Activated CD8-positive, alpha-beta memory T cell treated with anti-CD3 and anti-CD28 coated beads for 36 hours (primary cell): ENCODE measurements at regions not wholly inside any gene's neighbourhood (a gene's known extent, or its start where the extent isn't known, plus 50 kb on each side); places are given as distances from the start of the nearest gene placed in this dataset.
"Not testable (repeated sequence)": the region's sequence is repeated elsewhere in the genome, so short reads cannot be mapped to it uniquely, and the experiment has no call there.

ENCODE experiments used
- CTCF ChIA-PET: fragments of 350-600 bp; sonication (Branson Sonifier 250); formaldehyde crosslinking; loops from one replicate; lab custom pipeline; 2021; ENCODE audit warnings: antibody characterized with exemption; lab: Charles Lee
- POLR2A ChIA-PET: fragments of 350-600 bp; sonication (Branson Sonifier 250); formaldehyde crosslinking; loops from one replicate; lab custom pipeline; 2021; ENCODE audit warnings: antibody characterized with exemption; lab: Charles Lee

- ChIA-PET POLR2A (no interaction called here), CTCF (no interaction called here)
These were observed 131.0 kb upstream of the DAB2 start for GRCh38 chr5:39555788-39556187.

DNA sequence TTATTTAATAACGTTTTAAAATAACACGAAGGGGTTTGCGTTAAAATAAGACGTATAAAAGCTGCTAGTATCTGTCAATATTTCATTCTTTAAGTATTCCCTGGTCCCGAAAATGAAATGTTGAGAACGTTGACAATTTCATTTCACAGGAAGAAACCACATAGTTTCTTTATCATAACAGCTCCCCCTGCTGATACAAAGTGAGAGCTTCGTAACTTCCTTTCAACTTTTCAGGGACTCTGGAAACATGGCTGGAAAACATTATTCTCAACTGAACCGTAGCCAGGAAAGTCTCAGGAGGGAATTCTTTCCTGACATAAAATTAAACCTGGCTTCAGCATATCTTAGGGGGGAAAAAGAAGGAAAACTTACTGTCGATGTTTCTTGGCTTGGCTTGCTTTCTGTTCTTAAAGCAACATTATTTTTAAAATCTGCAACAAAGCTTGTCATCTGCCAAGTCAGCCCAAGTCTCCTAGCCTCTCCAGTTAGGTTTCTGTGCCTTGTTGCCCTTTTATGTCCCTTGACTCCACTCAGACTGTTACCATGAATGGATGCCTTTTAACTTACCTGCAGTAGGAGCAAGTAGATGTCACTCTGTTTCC lies 122.9 kb upstream of the DAB2 start:
- ChIA-PET POLR2A (no interaction called here), CTCF (interaction anchor here (1.7 to 2.7 kb wide), 2 partner anchors 171 to 174 kb away, joined by 4 to 16 read pairs; no protein-coding TSS in a partner anchor)

DNA sequence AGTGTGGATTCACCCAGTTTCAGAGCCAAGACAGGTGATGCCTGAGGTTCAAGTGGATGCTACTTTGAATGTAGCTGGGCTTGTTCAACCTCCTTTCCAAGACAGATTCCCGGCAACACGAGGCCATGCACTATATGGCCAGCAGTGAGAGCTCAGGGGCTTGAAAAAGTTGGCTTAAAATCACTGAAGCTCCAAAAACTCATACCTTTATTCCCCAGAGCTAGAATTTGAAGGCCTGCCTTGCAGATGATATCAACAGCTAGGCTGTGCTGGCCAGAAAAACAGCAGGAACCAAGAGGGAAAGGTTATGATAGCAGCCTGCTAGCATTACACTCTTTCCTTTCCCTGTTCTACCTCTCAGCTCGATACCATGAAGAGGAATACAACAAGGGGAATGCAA lies 120.2 kb upstream of the DAB2 start:
- POLR2A ChIA-PET, result interaction anchor here (0.7 kb wide), 1 partner anchor 83 kb away, joined by 3 read pairs; no protein-coding TSS in a partner anchor

GRCh38 chr5:39543335-39543734 lies 118.6 kb upstream of the DAB2 start:
- ChIA-PET POLR2A (no interaction called here), CTCF (no interaction called here)

More for the DNA sequence above, 120.2 kb upstream of the DAB2 start:
- CTCF ChIA-PET, result interaction anchor here (0.9 kb wide), 1 partner anchor 169 kb away, joined by 3 read pairs; no protein-coding TSS in a partner anchor

DNA sequence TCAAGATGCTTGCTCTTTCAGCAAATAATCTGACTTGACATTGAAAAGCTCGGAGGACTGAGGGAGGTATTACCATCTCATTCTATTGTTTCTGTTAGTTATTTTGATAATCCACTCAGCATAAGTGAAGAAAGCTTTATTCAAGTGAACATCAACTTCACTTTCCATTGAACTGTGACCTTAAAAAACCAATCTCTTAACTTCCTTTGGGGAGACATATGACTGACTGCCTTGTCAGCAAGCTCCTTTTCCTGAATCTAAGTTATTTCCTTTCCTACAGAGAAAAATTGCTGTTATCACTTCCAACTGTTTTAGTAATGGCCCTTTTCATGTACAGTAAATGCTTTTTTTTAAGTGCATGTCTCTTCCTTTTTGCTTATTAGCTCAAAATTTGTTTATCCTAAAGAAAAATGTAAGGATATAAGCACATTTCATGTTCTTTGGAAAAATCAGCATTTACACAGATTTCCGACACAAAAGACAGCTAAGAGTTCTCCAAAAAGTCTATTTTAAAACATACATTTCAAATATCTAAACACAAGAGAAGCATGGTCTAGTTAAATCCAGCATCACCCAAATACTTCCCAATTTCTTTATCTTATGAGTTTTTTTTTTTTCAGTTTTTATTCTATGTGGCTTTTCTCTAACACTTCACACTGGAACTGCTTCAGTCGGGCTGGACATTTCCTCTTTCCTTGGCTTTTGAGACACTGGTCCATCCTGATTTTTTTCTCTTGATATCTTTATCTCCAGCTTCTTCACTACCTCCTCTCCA lies 117.9 kb upstream of the DAB2 start:
- CTCF ChIA-PET, result no interaction called here
- POLR2A ChIA-PET, result no interaction called here

DNA sequence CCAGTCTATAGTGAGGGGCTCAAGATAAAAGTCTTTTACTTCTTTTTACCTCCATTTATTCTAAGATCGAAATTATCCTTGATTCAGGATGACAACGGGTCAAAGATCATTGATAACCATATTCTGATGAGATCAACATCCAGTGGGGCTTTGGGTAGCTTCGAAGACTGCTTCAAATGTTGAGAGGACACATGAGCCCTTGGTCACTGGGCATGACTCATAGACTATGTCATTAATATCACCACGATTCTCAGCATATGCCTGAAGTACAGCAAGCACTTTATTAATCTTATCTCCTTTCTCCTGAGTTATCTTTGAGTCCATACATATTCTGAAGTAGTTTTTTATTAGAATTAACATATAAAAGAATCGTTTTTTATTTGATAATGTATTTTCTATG lies 117.1 kb upstream of the DAB2 start:
- ChIA-PET CTCF (no interaction called here), POLR2A (no interaction called here)

DNA sequence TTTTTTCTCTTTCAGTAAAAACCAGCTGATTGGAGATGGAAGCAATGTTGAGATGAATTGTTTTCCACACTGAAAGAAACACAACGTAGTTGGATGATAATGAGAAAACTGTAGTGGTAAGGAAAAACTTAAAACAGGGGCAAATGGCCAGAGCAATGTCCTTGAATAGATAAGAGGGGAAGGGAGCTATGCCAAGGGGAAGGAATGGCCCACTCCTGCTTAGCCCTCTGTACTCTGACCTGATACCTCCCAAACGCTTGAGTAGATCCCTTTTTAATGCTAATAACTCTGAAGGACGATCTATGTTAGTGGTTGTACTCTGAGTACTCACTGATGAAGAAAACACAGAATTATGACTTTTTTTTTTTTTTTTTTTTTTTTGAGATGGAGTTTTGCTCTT lies 114.7 kb upstream of the DAB2 start:
- CTCF ChIA-PET, result no interaction called here
- POLR2A ChIA-PET, result interaction anchor here (0.6 kb wide), 1 partner anchor 139 kb away, joined by 7 read pairs; no protein-coding TSS in a partner anchor

DNA sequence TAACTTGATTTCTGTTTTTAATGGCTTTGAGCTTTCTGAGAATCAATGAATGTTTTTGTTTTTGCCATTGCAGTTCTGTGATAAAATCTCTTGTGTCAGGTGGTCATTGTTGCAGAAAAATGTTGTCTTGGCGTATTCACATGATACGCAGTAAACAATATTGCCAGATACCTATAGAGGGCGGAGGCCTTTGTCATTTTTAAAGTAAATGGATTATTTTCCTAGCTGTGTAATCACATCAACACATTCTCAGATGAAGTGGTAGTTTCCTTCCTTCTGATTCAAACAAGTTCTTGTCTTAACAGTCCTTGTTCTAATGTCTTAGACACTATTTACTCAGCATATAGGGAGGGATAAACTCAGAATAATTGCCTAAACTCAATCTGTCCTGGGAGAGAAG lies 109.9 kb upstream of the DAB2 start:
- ChIA-PET CTCF (no interaction called here), POLR2A (no interaction called here)

DNA sequence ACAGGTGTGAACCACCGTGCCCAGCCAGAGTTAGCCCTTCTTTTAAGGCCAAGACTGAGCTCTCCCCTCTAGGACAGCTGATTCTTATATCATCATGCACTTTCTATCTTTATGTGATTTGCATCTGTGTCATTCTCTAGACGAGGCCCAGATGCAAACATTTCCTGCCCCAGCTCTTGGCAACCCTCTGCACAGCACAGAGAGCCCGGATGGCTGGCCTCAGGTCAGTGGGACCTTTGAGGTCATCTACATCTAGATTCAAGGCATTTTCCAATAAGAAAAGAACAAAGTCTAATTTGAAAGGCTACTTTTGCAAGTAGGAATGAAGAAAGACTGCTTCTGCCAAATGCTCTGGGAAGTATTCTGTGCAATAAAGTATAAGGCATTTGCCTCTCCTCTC lies 109.0 kb upstream of the DAB2 start:
- POLR2A ChIA-PET, result no interaction called here
- CTCF ChIA-PET, result no interaction called here

DNA sequence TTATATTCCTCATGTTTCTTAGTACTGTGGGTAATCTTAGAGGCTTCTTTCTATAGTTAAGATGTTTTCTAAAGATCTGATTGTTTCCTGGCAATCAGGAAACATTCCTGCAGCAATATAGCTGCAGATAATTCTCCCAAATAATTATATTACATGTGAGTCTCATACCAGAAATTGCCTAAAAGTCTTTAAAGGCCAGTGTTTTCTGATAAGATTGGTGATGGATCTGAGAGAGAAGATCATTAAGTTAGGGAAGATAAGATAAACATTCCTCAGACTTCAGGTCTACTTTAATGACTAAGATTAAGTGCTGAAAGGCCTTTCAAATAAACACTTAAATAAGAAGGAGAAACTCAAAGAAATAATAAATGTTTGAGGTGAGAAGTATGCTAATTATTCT lies 107.7 kb upstream of the DAB2 start:
- POLR2A ChIA-PET, result no interaction called here
- CTCF ChIA-PET, result no interaction called here

DNA sequence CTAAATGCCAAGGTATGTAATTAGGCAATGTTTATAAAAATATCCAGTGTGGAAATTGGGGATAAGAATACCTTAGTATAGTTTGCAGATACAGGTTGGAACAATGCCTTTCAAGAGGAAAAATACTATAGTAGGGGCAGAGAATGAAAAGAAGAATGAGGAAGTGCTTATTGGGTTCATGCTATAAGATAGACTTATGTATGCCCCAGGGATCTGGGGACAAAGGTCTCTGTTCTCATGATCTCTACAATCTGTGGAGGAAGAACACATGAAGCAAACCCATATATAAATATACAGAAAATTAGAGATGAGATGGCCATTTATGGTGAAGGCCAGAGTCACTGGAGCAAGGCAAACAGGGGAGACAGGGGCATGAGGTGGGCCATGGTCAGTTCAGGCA lies 106.5 kb upstream of the DAB2 start:
- ChIA-PET CTCF (no interaction called here), POLR2A (no interaction called here)

DNA sequence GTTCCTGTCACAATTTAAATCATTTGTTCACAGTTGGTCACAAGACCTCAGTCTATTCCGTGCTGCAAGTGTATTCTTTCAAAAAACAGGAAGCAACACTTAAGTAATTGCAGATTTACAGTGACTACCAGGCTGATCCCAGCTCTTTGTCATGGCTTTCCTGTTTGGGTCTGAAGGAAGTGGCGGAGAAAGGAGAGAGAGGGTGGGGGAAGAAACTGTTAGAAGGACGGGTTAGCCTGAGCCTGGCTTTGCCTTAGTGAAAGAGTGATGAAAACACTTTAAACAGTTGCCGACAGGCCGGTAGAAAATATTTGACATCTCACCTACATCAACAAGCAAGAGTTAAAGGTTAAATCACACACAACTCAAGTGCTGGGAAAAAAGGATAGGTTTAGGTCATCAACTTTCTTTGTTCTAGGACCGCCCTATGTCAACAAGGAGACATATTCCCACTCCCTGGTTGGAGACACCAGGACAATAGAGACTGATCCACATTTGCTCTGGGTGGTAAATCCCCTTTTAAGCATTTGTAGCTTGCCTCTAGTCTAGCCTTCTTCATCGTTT lies 102.2 kb upstream of the DAB2 start:
- CTCF ChIA-PET, result no interaction called here
- POLR2A ChIA-PET, result no interaction called here

DNA sequence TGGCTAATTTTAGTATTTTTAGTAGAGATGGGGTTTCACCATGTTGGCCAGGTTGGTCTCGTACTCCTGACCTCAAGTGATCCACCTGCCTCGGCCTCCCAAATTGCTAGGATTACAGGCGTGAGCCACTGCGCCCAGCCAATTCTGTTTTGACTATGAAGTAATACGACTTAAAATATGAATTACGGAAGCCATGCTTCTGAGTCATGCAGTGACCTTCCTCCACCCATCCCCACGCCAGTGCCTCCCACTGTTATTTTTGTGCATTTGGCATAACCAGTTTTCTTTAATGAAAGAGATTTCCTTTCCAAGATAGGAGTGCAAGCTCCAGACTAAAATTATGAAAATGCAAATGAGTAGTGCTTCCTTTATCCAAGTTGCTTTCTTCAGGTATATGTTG lies 101.0 kb upstream of the DAB2 start:
- POLR2A ChIA-PET, CTCF ChIA-PET: not testable (repeated sequence)

- ChIA-PET POLR2A (no interaction called here), CTCF (no interaction called here)
These were observed 100.5 kb upstream of the DAB2 start for GRCh38 chr5:39525271-39525670.

- CTCF ChIA-PET, result no interaction called here
These were observed 99.0 kb upstream of the DAB2 start for GRCh38 chr5:39523821-39524220.

DNA sequence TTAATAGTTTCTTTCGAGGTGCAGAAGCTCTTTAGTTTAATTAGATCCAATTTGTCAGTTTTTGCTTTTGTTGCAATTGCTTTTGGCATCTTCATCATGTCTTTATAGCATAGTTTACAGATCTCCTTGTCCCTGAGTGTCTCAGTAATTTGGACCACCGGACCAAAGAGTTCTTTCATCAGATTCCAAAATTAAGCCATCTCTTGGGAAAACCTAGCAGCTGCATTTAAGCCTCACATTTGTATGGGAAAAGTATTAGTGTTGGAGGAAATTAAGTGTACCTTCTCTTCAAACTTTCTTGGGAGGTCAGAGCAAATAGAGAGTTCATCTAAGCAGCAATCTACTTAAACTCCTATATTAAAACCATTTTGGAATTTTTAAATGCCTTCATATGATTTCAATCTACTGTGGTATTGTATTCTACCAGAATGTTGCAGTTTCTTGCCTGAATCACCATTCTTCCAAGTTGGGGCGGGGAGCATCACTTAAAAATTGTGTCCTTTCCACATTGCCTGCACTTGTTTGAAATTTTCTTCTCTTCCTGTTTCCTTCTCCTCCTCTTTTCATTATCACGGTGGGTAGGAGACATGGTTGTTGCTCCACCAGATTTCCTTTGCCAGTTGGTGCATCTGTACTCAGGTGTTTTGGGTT lies 97.3 kb upstream of the DAB2 start:
- ChIA-PET POLR2A (no interaction called here), CTCF (no interaction called here)

More at GRCh38 chr5:39523821-39524220, 99.0 kb upstream of the DAB2 start:
- POLR2A ChIA-PET, result no interaction called here

GRCh38 chr5:39521098-39521860 lies 96.5 kb upstream of the DAB2 start:
- ChIA-PET POLR2A (no interaction called here), CTCF (no interaction called here)

- POLR2A ChIA-PET, result no interaction called here
- CTCF ChIA-PET, result no interaction called here
These were observed 95.4 kb upstream of the DAB2 start for GRCh38 chr5:39520232-39520572.

GRCh38 chr5:39519566-39520231 lies 94.9 kb upstream of the DAB2 start:
- CTCF ChIA-PET, result no interaction called here

More at GRCh38 chr5:39519566-39520231, 94.9 kb upstream of the DAB2 start:
- POLR2A ChIA-PET, result no interaction called here
